ENCODE measurements at regions not wholly inside any gene's neighbourhood (a gene's known extent, or its start where the extent isn't known, plus 50 kb on each side); places are given as distances from the start of the nearest gene placed in this dataset.

GRCh38 chr4:140284456-140284855 is 89.0 kb upstream of the SCOC start:
- DNase-seq (ENCODE audit: low read depth, low spot score) (no peak), ATAC-seq (no peak)
- no TSS peak for BruUV-seq (replicated peaks)
- Histone ChIP-seq H3K27ac (ENCODE audit: low read length) (no peak overlapping the region), H3K9me3 (ENCODE audit: control insufficient read depth, insufficient read depth, low read depth, low read length) (no peaks in the 10 kb centered on the region), H3K27me3 (ENCODE audit: control insufficient read depth, insufficient read depth, low read length) (no peaks in the 10 kb centered on the region; the same call in 1 of the 2 replicates), H3K4me3 (ENCODE audit: low read depth in 2 of 2, low read length in 2 of 2) (no peak overlapping the region), H3K4me1 (ENCODE audit: control insufficient read depth, insufficient read depth, low read length) (no peaks in the 10 kb centered on the region), H3K36me3 (ENCODE audit: control insufficient read depth, insufficient read depth, low read length) (no peaks in the 10 kb centered on the region)
- ChIA-PET POLR2A (no interaction called here), CTCF (no interaction called here)
- in situ Hi-C loops (cut with HindIII; ENCODE audit: low pct_unique_long_range_greater_than_20kb, low sequenced_read_pairs) = no loop called here
- intact Hi-C loops (cut with micrococcal nuclease; ENCODE audit: unreplicated experiment) = no loop called here
- TF ChIP-seq REST (IDR thresholded peaks at IDR 0.05; ENCODE audit: insufficient read depth in 1 of 2, low read depth in 2 of 2, low read length in 1 of 2) (no peak), CTCF (IDR thresholded peaks at IDR 0.05) (no peak), POLR2AphosphoS5 (IDR thresholded peaks at IDR 0.05; ENCODE audit: low read depth, low read length) (no peak), SIN3A (IDR thresholded peaks at IDR 0.05; ENCODE audit: borderline replicate concordance, insufficient read depth, low read depth, low read length) (no peak), TCF7L2 (IDR thresholded peaks at IDR 0.05; ENCODE audit: low read depth, low read length) (no peak)

- Histone ChIP-seq H3K36me3 (ENCODE audit: control insufficient read depth, insufficient read depth, low read length) (no peaks in the 10 kb centered on the region), H3K27ac (ENCODE audit: low read length) (no peak overlapping the region), H3K9me3 (ENCODE audit: control insufficient read depth, insufficient read depth, low read depth, low read length) (no peaks in the 10 kb centered on the region), H3K27me3 (ENCODE audit: control insufficient read depth, insufficient read depth, low read length) (no peaks in the 10 kb centered on the region; the same call in 1 of the 2 replicates), H3K4me1 (ENCODE audit: control insufficient read depth, insufficient read depth, low read length) (no peaks in the 10 kb centered on the region), H3K4me3 (ENCODE audit: low read depth in 2 of 2, low read length in 2 of 2) (no peak overlapping the region)
- intact Hi-C loops (cut with micrococcal nuclease; ENCODE audit: unreplicated experiment) (no loop called here), in situ Hi-C loops (cut with HindIII; ENCODE audit: low pct_unique_long_range_greater_than_20kb, low sequenced_read_pairs) (no loop called here)
- no TSS peak for BruUV-seq (replicated peaks)
- POLR2A ChIA-PET = no interaction called here
- CTCF ChIA-PET = interaction anchor here (0.6 kb wide), 1 partner anchor 27 kb away, joined by 3 read pairs; no protein-coding TSS in a partner anchor
- DNase-seq (ENCODE audit: low read depth, low spot score) (no peak), ATAC-seq (no peak)
- TF ChIP-seq REST (IDR thresholded peaks at IDR 0.05; ENCODE audit: insufficient read depth in 1 of 2, low read depth in 2 of 2, low read length in 1 of 2) = no peak
- no peak for TF ChIP-seq TCF7L2 (IDR thresholded peaks at IDR 0.05; ENCODE audit: low read depth, low read length)
- TF ChIP-seq CTCF (IDR thresholded peaks at IDR 0.05) = no peak; the same call in 1 of the 2 replicates
- TF ChIP-seq SIN3A (IDR thresholded peaks at IDR 0.05; ENCODE audit: borderline replicate concordance, insufficient read depth, low read depth, low read length) = no peak
- no peak for TF ChIP-seq POLR2AphosphoS5 (IDR thresholded peaks at IDR 0.05; ENCODE audit: low read depth, low read length)
These were observed 91.5 kb upstream of the SCOC start for GRCh38 chr4:140281828-140282552.
